GM12892 (cell line): ENCODE measurements at regions not wholly inside any gene's neighbourhood (a gene's known extent, or its start where the extent isn't known, plus 50 kb on each side); places are given as distances from the start of the nearest gene placed in this dataset.

Experiments
- DNase-seq: peaks from one replicate; pipeline ENCODE4 v3.0.0; 2011; ENCODE audit not compliant: insufficient read length
- FAIRE-seq: peaks from 2 replicates; lab custom pipeline; 2011; peaks lifted over from hg19 to GRCh38; lab: Jason Lieb, UNC
- POLR2A ChIP-seq: IDR thresholded peaks from 2 replicates; pipeline ENCODE4 v1.6.1; 2011; ENCODE audit warnings: low read depth, low read length, control low read depth
- POLR2AphosphoS5 ChIP-seq: IDR thresholded peaks from 2 replicates; pipeline ENCODE4 v1.6.1; 2011; ENCODE audit warnings: low read depth, low read length, control low read depth
- TAF1 ChIP-seq: IDR thresholded peaks from 2 replicates; pipeline ENCODE4 v1.6.1; 2011; ENCODE audit warnings: low read depth, mild to moderate bottlenecking, control low read depth, low read length, borderline replicate concordance

DNA sequence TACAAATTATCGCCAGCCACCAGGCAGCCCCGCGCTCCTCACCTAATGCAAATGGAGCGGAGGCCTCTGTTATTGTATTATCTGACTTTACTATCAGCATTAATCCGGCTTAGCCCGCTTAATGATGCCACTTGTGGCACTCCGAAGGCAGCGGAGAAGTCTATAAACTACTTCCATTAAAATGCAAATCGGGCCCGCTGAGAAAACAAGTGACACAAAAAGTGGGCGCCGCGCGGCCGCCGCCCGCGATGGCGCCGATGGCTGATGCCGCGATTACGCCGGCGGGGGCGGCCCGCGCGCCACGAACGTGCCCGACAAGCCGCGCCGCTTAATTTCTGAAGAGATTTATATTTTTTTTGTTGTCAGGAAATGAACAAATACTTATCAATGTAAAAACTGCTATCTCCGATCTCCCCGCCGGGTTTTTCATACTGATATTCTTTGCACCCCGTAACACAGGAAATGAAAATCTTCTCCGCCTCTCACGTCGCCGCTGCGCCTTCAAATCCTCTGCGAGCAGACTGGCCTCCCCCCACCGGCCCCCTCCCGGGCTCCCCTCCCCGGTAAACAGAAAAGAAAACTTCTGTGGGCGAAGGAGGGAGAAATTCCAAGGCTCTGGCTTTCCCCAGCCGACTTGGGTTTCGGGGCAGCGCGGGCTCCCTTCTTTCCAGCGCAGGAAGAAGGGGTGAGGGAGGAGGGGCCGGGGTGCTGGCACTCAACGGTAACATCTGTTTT, 221.8 kb downstream of the INSIG2 start:
- FAIRE-seq: no peak
- TF ChIP-seq TAF1 (no peak), POLR2AphosphoS5 (no peak), POLR2A (no peak)
- DNase-seq: peak; percentile 31

DNA sequence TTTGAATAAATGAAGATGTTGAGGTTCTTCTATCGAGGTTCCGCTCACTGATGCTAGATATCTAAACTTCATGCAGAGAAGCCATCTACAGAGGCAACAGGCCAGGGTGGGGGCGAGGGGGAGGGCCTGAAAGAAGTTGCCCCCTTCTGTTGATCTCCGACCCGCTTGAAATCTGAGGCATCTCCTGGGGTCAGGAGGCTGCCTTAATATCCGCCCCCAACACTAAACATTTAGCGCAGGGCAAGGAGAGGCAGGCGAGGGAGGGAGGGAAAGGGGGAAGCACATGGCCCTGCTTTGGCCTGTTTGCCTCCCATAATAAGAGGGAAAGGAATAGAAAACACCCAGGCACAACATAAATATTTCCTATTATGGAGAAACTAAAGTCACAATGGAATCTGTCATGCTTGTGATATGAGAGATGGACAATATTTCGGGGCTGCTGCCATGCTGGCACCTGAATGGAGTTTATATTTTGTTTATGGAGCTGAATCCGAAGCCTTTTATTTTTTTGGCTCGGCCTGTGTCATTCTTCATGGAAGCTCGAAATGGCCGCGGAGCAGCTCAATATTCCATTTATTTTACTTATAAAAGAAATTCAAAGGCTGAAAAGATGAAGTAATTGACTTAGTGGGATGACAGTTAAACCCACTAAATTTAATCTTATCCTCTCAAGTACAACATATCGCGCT, 221.1 kb downstream of the INSIG2 start:
- FAIRE-seq (no peak), DNase-seq (no peak)
- TF ChIP-seq POLR2AphosphoS5: no peak
- no peak for TF ChIP-seq POLR2A
- no peak for TF ChIP-seq TAF1

DNA sequence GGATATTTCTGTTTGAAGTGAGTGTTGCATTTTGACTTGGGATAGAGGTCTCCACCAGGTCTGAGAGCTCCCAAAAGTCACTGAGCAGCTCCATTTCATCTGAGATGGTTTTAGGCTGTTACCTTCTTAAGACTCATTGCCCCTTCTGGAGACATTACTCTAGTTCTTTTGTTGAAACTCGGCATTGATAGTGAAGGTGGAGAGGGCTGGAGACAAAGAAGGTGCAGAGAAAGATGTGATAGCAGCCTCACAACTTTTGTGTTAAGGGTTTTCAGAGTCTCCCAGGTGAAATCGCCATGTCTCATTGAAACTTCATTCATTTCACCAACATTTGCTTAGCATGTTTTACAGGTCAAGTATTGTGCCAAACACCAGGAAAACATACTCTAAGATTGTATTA, 219.6 kb downstream of the INSIG2 start:
- TF ChIP-seq TAF1 (no peak), POLR2AphosphoS5 (no peak), POLR2A (no peak)
- DNase-seq (no peak), FAIRE-seq (no peak)

DNA sequence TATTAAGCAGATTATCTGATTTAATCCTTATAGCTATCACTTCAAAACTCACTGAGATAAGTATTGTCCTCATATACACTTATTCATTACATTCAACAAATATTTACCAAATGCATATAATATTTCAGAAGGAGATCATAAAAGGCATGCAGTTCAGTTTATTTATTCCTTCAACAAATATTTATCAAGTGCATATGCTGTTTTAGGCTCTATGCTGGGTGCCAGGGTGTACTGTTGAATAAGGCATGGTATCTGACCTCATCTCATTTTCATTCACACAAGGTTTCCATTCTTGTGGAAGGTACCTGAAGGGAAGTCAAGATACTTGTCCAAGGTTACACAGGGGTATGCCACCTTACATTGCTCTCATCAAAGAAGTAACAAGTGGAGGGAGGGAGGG, 213.0 kb downstream of the INSIG2 start:
- FAIRE-seq: no peak
- TF ChIP-seq TAF1: no peak
- no peak for TF ChIP-seq POLR2AphosphoS5
- no peak for TF ChIP-seq POLR2A

DNA sequence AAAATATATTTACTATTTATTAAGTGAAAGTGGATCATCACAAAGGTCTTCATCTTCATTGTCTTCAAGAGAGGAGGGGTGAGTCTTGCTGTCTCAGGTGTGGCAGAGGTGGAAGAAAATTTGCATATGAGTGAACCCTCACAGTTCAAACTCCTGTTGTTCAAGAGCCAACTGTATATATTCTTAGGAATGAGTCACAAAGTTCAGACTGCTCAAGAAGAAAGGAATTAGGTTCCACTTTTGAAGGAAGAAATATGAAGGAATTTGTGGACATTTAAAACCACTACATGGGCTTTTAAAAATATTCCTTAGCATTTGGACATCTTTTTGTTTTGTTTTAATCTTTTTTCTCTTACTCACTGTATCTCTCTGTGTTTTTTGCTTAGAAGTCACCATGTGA, 212.6 kb downstream of the INSIG2 start:
- FAIRE-seq: no peak

More for the DNA sequence above, 213.0 kb downstream of the INSIG2 start:
- DNase-seq: no peak

GRCh38 chr2:118296663-118297062, 208.4 kb downstream of the INSIG2 start:
- TF ChIP-seq POLR2AphosphoS5: no peak
- TF ChIP-seq POLR2A: no peak
- no peak for TF ChIP-seq TAF1
- no peak for FAIRE-seq
- DNase-seq: no peak

More for the DNA sequence above, 212.6 kb downstream of the INSIG2 start:
- TF ChIP-seq TAF1 (no peak), POLR2A (no peak), POLR2AphosphoS5 (no peak)
- DNase-seq: no peak

DNA sequence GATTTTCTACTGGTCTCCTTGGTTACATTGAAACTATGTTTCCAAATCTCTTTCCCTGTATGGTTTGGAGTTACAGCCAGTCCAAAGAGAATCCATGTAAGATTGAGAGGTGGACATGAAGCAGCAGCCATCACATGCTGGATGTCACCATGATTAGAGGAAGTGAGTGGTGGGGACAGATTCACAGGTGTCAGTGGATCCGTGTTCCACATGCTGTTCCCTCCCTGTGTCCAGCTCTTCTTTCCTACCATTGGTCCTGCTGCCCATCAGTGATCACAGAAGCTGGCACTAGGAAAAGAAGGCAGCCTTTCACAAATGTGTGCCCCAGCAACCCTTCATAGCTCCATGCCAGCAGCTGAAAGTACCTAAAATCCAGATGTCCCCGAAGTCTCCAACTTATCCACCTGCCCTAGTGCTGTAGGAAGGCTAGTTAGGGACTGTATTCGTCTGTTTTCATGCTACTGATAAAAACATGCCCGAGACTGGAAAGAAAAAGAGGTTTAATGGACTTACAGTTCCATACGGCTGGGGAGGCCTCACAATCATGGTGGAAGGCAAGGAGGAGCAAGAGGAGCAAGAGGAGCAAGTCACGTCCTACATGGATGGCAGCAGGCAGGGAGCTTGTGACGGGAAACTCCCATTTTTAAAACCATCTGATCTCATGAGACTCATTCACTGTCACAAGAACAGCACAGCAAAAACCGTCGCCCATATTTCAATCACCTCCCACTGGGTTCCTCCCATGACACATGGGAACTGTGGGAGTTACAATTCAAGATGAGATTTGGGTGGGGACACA, 207.5 kb downstream of the INSIG2 start:
- no peak for FAIRE-seq
- no peak for DNase-seq
- TF ChIP-seq POLR2A: no peak
- TF ChIP-seq TAF1: no peak
- TF ChIP-seq POLR2AphosphoS5: no peak

GRCh38 chr2:118294063-118294462, 205.8 kb downstream of the INSIG2 start:
- FAIRE-seq (no peak), DNase-seq (no peak)
- no peak for TF ChIP-seq POLR2AphosphoS5
- TF ChIP-seq TAF1: no peak
- no peak for TF ChIP-seq POLR2A

DNA sequence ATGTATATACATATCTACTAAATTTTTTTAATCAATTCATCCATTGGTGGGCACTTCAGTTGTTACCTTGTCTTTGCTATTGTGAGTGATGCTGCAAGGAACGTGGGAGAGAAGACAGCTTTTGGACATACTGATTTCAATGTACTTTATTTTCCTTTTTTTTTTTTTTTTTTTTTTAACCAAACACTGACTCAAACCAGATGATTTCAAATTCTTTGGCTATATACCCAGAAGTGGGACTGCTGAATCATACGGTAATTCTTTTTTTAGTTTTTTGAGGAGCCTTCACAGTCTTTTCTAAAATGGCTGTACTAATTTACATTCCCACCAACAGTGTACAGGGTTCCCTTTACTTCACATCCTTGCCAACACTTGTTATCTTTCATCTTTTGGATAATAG, 204.7 kb downstream of the INSIG2 start:
- FAIRE-seq (no peak), DNase-seq (no peak)
- TF ChIP-seq POLR2A (no peak), POLR2AphosphoS5 (no peak), TAF1 (no peak)

GRCh38 chr2:118291251-118291880, 203.1 kb downstream of the INSIG2 start:
- DNase-seq (no peak), FAIRE-seq (no peak)
- no peak for TF ChIP-seq POLR2AphosphoS5
- TF ChIP-seq POLR2A: no peak
- TF ChIP-seq TAF1: no peak
